ENCODE measurements at regions not wholly inside any gene's neighbourhood (a gene's known extent, or its start where the extent isn't known, plus 50 kb on each side); places are given as distances from the start of the nearest gene placed in this dataset.

GRCh38 chr6:14670806-14671205, 553.2 kb downstream of the CD83 start:
- no peak for TF ChIP-seq POLR2A (IDR thresholded peaks at IDR 0.05)
- no peak for TF ChIP-seq CTCF (IDR thresholded peaks at IDR 0.05)
